Tibial nerve (tissue), 4 donors: ENCODE measurements at regions not wholly inside any gene's neighbourhood (a gene's known extent, or its start where the extent isn't known, plus 50 kb on each side); places are given as distances from the start of the nearest gene placed in this dataset.

Experiments
- DNase-seq, 2 donors: peaks; one replicate each; pipeline ENCODE4 v3.0.0-alpha.2; 2019; ENCODE audit warnings: low spot score in 2 of 2
- H3K27ac ChIP-seq, 4 donors: fragments of 200-600 bp; sonication (generic) in 3 of 4; one replicate each; pipeline ENCODE4 v1.5.1; 2017 to 2019; ENCODE audit warnings: mild to moderate bottlenecking in 1 of 4
- H3K27me3 ChIP-seq, 2 donors: fragments of 200-600 bp; sonication (generic) in 1 of 2; one replicate each; pipeline versions ENCODE4 v1.5.1 to v1.6.0; 2017 to 2019
- H3K36me3 ChIP-seq, 3 donors: fragments of 200-600 bp; sonication (generic); one replicate each; pipeline ENCODE4 v1.5.1; 2018 to 2019
- H3K4me1 ChIP-seq, 4 donors: fragments of 200-600 bp; sonication (generic) in 3 of 4; one replicate each; pipeline ENCODE4 v1.5.1; 2017 to 2019
- H3K4me3 ChIP-seq, 4 donors: fragments of 200-600 bp; sonication (generic) in 3 of 4; one replicate each; pipeline ENCODE4 v1.5.1; 2017 to 2019; ENCODE audit warnings: mild to moderate bottlenecking in 1 of 4, moderate library complexity in 1 of 4
- H3K9me3 ChIP-seq, 4 donors: fragments of 200-600 bp; sonication (generic) in 3 of 4; one replicate each; pipeline ENCODE4 v1.5.1; 2017 to 2019
- CTCF ChIP-seq, 5 experiments: fragments of 200-600 bp in 3 of 5; fragments of 450-650 bp in 2 of 5; sonication (generic) in 3 of 5; IDR thresholded peaks; one replicate each; pipeline ENCODE4 v1.5.1; 2016 to 2019; ENCODE audit warnings: antibody characterized with exemption in 5 of 5, mild to moderate bottlenecking in 3 of 5, moderate library complexity in 2 of 5
- EP300 ChIP-seq, 2 donors: sonication (generic); formaldehyde crosslinking; IDR thresholded peaks; one replicate each; pipeline ENCODE4 v1.6.1; 2017; ENCODE audit warnings: antibody characterized with exemption in 2 of 2, mild to moderate bottlenecking in 1 of 2
- POLR2A ChIP-seq, 2 donors: fragments of 450-650 bp; IDR thresholded peaks; one replicate each; pipeline ENCODE4 v1.6.1; 2017; ENCODE audit warnings: antibody characterized with exemption in 2 of 2, mild to moderate bottlenecking in 2 of 2, moderate library complexity in 2 of 2
- WGBS, 2 donors: methylation state at CpG; one replicate each; pipeline ENCODE4 v1.1.5; 2018; 5-methylcytosine and 5-hydroxymethylcytosine counted together

- Histone ChIP-seq H3K27ac (no peak overlapping the region), H3K4me3 (no peak overlapping the region), H3K4me1 (no peaks in the 10 kb centered on the region), H3K9me3 (no peaks in the 10 kb centered on the region), H3K36me3 (no peaks in the 10 kb centered on the region), H3K27me3 (no peaks in the 10 kb centered on the region)
- no peak for DNase-seq
- 76% methylated on average over 8 of the region's 8 CpGs for WGBS, 2 donors
- TF ChIP-seq EP300 (IDR thresholded peaks at IDR 0.05) (no peak), POLR2A (IDR thresholded peaks at IDR 0.05) (no peak), CTCF (IDR thresholded peaks at IDR 0.05) (no peak)
These were observed 134.0 kb downstream of the IRX1 start for GRCh38 chr5:3729631-3730030.

- TF ChIP-seq POLR2A (IDR thresholded peaks at IDR 0.05) (no peak), EP300 (IDR thresholded peaks at IDR 0.05) (no peak), CTCF (IDR thresholded peaks at IDR 0.05) (no peak)
- Histone ChIP-seq H3K9me3 (no peaks in the 10 kb centered on the region), H3K27me3 (no peaks in the 10 kb centered on the region), H3K4me3 (no peak overlapping the region), H3K27ac (no peak overlapping the region), H3K4me1 (peaks cover 0 to 14% (median 0%) of the 10 kb centered on the region in 4 donors), H3K36me3 (no peaks in the 10 kb centered on the region)
- 86 to 87% methylated on average over 6 of the region's 6 CpGs for WGBS, 2 donors
- no peak for DNase-seq
These were observed 139.0 kb downstream of the IRX1 start for GRCh38 chr5:3734632-3735031.

GRCh38 chr5:3736466-3736865 is 140.8 kb downstream of the IRX1 start:
- DNase-seq, result no peak
- Histone ChIP-seq H3K4me3 (no peak overlapping the region), H3K27me3 (no peaks in the 10 kb centered on the region), H3K9me3 (peaks cover 0 to 3% (median 0%) of the 10 kb centered on the region in 4 donors), H3K4me1 (peaks cover 0 to 14% (median 0%) of the 10 kb centered on the region in 4 donors), H3K36me3 (no peaks in the 10 kb centered on the region), H3K27ac (no peak overlapping the region)
- 41 to 54% methylated on average over 16 of the region's 16 CpGs for WGBS, 2 donors
- TF ChIP-seq EP300 (IDR thresholded peaks at IDR 0.05) (no peak), CTCF (IDR thresholded peaks at IDR 0.05) (no peak), POLR2A (IDR thresholded peaks at IDR 0.05) (no peak)

- no peak for TF ChIP-seq EP300 (IDR thresholded peaks at IDR 0.05)
- TF ChIP-seq CTCF (IDR thresholded peaks at IDR 0.05), result no peak
- no peak for TF ChIP-seq POLR2A (IDR thresholded peaks at IDR 0.05)
- no peaks in the 10 kb centered on the region for H3K27me3 ChIP-seq
- H3K27ac ChIP-seq, result no peak overlapping the region
- H3K9me3 ChIP-seq, result peaks cover 0 to 3% (median 0%) of the 10 kb centered on the region in 4 donors
- 34 to 50% methylated on average over 9 of the region's 9 CpGs for WGBS, 2 donors
- H3K36me3 ChIP-seq, result no peaks in the 10 kb centered on the region
- no peak overlapping the region for H3K4me3 ChIP-seq
- DNase-seq, result no peak
- H3K4me1 ChIP-seq, result peaks cover 0 to 14% (median 0%) of the 10 kb centered on the region in 4 donors
These were observed 141.3 kb downstream of the IRX1 start for GRCh38 chr5:3736926-3737325.

GRCh38 chr5:3738919-3739318 is 143.3 kb downstream of the IRX1 start:
- H3K4me3 ChIP-seq, result no peak overlapping the region
- no peak for TF ChIP-seq CTCF (IDR thresholded peaks at IDR 0.05)
- no peak for TF ChIP-seq POLR2A (IDR thresholded peaks at IDR 0.05)
- TF ChIP-seq EP300 (IDR thresholded peaks at IDR 0.05), result no peak
- H3K9me3 ChIP-seq, result peaks cover 0 to 3% (median 0%) of the 10 kb centered on the region in 4 donors
- WGBS, 2 donors, result 87 to 94% methylated on average over 3 of the region's 3 CpGs
- no peak for DNase-seq
- H3K36me3 ChIP-seq, result no peaks in the 10 kb centered on the region
- no peaks in the 10 kb centered on the region for H3K27me3 ChIP-seq
- H3K27ac ChIP-seq, result no peak overlapping the region
- peaks cover 0 to 14% (median 0%) of the 10 kb centered on the region in 4 donors for H3K4me1 ChIP-seq
